GM19240 (cell line): ENCODE measurements at regions not wholly inside any gene's neighbourhood (a gene's known extent, or its start where the extent isn't known, plus 50 kb on each side); places are given as distances from the start of the nearest gene placed in this dataset.

Experiments
- DNase-seq: peaks from one replicate; pipeline ENCODE4 v3.0.0; 2011; ENCODE audit warnings: low spot score; ENCODE audit not compliant: insufficient read length

DNA sequence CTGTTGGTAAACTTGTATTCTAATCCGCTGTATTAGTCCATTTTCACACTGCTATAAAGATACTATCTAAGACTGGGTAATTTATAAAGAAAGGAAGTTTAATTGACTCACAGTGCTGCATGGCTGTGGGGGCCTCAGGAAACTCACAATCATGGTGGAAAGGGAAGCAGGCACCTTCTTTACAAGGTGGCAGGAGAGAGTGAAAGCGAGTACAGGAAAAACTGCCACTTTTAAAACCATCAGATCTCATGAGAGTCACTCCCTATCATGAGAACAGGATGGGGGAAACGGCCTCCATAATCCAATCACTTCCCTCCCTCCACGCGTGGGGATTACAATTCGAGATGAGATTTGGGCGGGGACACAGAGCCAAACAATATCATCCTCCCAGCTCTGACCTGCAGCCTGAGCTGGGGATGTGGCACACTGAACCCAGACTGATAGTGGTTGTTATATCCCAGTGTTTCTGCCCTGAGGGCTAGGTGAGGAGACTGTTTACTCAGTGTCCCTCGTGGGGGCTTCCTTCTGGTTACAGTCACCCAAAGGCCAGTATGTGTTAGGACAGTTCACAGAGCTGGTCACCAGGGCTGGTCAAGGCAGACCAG lies 488.3 kb downstream of the KDM4C start:
- no peak for DNase-seq

DNA sequence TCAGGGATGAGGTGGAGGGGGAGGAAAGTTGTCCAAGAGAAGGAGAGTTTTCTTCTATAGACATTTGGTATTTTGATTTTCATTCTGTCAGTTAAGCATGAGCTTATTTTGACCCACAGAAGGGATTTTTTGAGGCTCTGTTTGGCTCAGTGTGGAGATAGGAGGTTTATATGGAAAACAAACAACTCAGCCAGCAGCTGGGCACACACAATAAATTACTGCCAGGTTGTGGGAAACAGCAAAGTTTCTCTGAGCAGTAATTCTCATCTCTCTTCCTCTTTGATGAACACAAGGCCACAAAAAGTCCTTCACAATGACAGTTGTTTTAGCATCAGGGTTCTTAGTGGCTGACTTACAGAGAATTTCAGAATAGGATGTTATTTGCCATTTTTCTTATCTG lies 486.1 kb downstream of the KDM4C start:
- no peak for DNase-seq

DNA sequence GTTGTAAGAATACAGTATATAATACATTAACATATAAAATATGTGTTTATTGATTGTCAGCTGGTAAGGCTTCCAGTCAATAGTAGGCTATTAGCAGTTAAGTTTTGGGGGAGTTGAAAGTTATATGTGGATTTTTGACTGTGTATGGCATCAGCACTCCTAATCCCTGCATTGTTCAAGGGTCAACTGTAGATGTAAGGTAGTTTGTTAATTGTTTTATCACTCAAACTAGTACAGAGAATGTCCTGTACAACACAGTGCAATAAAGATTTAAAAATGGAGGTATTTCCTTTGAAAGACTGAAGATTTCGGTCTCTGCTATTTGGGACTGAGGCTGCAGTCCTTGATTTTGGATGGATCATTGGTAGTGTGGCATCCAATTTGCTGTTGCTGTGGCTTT lies 484.4 kb downstream of the KDM4C start:
- no peak for DNase-seq

DNA sequence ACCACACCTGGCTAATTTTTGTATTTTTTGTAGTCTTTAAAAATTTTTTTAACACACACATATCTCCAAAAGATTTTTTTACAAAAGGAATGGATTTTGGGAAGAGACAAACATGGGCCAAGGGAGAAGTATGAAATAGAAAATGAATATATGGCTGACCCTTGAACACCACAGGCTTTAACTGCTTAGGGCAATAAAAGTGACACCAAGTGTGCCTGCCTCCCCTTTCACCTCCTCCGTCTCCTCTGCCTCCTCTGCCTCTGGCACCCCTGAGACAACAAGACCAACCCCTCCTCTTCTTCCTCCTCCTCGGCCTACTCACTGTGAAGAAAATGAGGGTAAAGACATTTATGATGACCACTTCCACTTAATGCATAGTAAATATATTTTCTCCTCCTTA lies 483.9 kb downstream of the KDM4C start:
- no peak for DNase-seq

DNA sequence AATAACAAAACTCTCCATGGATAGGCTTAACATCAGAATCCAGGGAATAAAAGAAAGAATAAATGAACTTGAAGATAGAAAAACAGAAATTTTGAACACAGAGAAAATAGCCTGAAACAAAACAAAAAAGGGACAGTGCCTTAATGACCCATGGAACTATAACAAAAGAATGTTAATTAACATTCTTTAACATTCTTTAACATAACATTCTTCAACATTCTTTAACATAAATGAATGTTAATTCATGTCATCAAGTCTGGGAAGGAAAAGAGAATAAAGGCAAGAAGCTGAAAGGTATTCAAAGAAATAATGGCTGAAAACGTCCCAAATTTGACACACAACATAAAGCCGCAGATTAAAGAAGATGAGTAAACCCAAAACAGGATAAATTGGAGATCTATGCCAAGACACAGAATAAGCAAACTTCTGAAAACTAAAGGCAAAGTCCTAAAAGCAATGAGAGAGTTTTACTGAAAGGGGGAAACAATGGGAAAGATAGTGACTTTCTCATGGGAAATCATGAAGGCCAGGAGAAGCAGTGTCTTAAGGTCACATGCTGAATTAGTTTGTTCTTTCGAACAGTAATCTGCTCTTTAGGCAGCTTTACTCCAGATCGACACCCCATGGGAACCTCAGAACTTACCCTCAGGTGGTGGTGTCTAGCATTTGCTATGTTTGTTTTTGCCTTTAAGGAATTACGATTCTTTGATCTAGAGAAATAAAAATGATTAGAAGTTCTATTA lies 483.0 kb downstream of the KDM4C start:
- DNase-seq, result no peak

DNA sequence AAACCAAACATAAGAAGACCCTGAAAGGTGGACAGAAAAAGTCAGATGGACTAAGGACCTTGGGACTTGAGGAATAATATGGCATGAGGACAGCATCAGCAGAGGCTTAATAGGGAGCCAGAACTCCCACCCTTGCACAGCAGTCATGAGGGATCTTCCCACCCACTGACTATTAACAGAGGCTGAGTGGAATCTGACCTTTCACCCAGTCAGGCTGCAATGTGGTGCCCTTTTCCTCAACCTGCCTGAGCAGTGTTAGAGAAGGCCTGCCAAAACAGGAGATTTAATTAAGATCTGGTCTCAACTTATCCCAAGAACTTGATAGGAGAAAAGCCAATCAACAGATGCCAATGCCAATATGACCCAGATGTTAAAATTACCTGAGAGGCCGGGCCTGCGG lies 481.9 kb downstream of the KDM4C start:
- DNase-seq, result no peak

DNA sequence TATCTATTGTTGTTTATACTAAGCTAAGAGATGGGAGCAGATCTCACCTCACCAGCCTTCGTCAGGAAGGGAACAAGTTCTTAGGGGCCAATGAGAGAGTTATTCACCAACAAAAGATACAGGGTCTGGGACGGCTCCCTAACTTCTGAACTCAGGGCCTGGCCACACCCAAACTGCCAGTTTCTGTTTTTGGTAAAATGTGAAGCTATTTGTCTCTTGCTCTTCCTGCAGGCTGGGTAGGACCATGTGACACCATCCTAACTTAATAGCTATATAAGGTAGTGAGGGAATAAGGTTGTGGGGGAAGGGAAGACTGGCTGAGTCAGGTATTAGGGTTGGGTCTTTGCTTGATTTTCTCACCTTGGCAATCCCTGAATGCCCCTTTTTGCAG lies 480.5 kb downstream of the KDM4C start:
- no peak for DNase-seq

DNA sequence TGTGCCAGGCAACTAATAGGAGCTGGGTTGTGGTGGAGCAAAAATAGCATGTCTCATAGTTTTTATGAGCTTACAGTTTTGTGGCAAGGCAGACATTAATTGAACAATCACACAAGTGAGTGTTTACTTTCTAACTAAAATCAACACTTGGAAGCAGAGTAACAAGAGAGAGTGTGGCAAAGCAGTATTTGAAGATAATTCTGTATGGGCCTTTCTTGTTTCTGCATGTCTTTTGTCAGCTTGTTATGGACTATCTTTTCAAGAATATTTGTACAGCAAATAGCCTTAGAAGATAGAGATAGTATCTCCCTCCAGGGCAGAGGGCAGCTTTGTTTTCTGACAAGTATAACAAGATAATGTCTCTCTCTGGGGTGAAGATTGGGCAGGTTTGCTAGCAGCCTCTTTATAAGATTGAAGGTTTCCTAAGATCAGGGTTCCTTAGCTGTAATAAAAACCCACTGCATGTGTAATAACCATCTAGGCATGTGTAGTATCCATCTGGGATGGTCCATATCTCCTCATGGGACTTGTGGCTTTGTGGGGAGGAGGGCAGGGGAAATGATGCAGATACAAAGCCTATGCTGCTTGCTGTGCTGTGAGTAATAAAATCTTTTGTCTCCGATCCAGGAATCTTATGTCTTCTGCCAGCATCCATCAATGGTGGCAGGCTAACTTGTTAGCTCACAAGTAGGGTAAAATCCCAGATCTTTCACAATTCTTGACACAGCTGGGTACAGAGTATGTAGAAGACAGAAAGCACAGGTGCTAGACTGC lies 479.9 kb downstream of the KDM4C start:
- DNase-seq, result no peak

DNA sequence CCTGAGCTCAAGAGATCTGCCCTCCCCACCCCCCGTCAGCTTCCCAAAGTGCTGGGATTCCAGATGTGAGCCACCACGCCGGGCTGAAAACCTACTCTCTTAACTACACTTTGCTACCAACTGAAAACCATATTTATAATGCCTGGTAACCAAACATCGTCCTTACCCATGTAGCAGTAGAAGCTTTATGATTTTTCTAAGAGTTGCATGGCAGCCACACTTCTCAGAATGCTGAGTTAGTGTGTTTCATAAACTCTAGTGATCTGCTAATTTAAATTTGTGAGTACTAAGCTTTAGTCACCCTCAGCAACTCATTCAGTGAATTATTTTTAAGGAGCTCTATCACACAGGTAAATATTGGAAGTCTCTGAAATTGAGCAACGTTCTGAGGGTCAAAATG lies 478.4 kb downstream of the KDM4C start:
- no peak for DNase-seq

DNA sequence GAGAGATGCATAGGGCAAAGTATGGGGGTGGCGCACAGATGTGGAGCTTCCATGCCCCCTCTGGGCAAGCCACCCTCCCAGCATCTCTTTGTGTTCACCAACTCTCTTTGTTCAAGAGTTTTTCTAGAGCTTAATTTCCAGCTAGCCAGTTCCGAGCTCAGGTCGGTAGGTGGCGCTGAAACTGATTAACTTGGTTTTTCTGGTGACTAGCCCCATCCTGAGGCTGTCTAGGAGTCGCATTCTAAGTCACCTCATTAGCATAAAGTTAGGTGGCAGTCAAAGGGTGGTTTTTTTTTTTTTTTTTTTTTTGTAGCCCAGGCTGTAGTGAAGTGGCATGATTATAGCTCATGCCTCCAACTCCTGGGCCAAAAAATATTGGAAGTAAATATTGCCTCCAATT lies 476.4 kb downstream of the KDM4C start:
- no peak for DNase-seq

DNA sequence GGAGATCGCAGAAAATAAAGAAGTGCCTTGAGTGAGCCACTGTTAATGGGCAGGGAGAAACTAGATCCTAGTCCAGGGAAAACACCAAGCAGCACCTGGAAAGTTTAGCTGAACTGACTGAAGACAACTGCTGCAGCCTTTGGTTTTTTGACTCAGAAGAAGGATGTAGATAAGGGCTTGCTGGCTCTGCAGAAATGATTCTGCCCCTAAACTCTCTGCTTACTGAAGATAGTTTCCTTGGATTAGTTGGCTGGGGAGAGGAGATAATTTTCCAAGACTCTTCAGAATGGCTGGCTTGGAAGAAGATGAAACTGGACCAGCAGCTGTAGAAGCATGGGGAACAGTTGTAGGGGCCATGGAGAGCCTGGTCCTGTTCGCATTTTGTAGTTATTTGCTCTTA lies 471.8 kb downstream of the KDM4C start:
- no peak for DNase-seq

DNA sequence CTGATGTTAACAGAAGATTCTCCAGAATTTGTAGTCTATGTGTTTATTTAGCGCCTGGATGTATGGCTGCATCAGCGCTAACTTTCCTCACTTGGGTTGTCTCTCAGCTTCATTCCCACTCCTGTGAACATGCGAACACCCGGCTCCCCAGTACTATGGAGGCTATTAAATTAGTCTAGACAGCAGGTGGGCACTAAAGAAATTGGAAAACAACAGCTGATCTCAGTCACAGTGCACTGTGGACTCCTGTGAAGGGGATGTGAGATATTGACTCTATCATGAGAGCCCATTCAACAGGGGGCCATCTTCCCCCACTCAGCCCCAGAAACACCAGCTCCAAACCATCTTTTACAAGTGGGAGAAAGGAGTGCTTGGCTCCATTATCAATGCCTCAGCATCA lies 471.0 kb downstream of the KDM4C start:
- DNase-seq, result no peak

DNA sequence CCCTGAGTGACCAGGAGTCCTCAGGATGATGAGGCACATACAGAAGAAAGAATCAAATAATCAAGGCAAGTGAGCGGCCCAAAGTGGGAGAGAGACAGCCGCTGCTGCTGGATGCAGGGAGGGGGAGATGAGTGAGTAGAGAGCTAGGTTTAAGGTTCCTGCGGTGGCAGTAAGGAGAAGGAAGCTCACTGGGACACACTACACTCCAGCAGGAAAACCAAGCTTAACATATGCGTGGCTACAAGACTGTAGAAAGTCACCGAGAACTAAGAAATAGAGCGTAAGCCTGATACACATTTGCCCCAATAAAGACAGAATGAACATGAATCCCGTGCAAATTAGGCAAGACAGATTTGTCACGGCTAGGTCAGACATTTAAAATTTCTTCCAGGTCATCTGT lies 470.2 kb downstream of the KDM4C start:
- DNase-seq, result no peak

DNA sequence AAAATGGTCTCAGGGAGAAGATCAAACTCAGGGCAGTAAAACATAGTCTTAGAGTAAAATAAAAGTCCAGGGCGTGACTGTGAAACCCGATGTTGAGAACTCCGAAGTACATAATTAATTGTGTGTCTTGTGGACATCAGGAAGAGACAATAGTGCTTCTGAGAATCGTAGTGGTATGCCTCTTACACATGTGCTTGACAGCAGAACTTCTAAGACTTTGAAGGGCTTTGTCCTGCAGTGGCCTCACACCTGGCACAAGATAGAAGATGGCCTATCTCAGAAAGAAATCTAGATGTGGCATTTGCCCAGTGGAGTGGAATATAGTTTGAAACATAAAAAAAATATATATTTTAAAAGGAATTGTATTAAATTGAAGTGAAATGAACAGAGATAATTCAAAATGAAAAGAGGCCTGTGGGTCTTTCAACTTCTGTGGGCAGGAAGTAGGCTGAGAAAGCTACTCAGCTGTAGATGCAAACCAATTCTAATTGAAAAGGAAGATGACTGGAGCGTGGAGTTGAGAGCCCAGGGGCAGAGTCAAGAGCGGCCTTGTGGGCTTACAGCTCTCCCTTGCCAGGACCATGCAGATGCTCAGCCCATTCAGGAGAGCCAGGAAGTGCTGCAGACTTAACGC lies 468.4 kb downstream of the KDM4C start:
- no peak for DNase-seq
